Neural progenitor cell (in vitro differentiated cells): ENCODE measurements at regions not wholly inside any gene's neighbourhood (a gene's known extent, or its start where the extent isn't known, plus 50 kb on each side); places are given as distances from the start of the nearest gene placed in this dataset.

Experiments
- CTCF ChIP-seq: fragments of 200-600 bp; sonication (generic); IDR thresholded peaks from 2 replicates; pipeline ENCODE4 v1.5.1; 2017; ENCODE audit warnings: antibody characterized with exemption, mild to moderate bottlenecking
- EZH2 ChIP-seq: fragments of 200-600 bp; sonication (generic); IDR thresholded peaks from 2 replicates; pipeline ENCODE4 v1.6.1; 2017; ENCODE audit warnings: antibody characterized with exemption, mild to moderate bottlenecking, moderate library complexity
- EZH2phosphoT487 ChIP-seq: fragments of 200-600 bp; sonication (generic); IDR thresholded peaks from 2 replicates; pipeline ENCODE4 v1.6.1; 2017; ENCODE audit warnings: antibody characterized with exemption

DNA sequence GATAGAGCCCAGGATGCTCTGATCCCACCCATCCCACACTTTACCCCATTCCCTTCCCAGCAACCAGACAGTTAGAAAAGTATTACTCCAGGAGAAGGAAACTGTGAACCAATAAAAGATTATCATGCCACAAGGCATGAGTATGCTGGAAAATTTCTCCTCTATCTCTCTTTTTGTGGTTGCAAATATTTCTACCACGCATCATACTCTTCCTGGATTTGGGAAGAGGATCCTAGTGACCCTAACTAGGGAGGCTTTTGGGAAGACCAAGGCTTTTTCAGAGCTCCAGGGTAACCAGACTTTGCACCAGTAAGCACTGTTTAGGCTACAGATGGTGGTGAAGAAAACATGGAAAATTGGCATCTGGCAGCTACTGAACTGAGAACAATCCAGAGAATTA lies 257.6 kb upstream of the CLNK start:
- TF ChIP-seq CTCF (no peak), EZH2 (no peak), EZH2phosphoT487 (no peak)
